A549 (cell line): ENCODE measurements at regions not wholly inside any gene's neighbourhood (a gene's known extent, or its start where the extent isn't known, plus 50 kb on each side); places are given as distances from the start of the nearest gene placed in this dataset.

Source experiments
- ATAC-seq, 2 experiments: fragments of 200-7000 bp in 1 of 2; fragments of >200 bp in 1 of 2; cut with Nextera tagmentation in 1 of 2; cut with Tn5 transposase in 1 of 2; 3 replicates each; pipeline versions ENCODE4 v1.8.0 to v1.9.1; 2018 to 2020; ENCODE audit warnings: mild to moderate bottlenecking in 1 of 2, moderate library complexity in 1 of 2
- CTCF ChIA-PET: fragments of 300-600 bp; sonication (Branson Sonifier 250); formaldehyde crosslinking; extraction: SDS; loops from one replicate; lab custom pipeline; 2021; ENCODE audit warnings: antibody characterized with exemption, inconsistent platforms; lab: Yijun Ruan, JAX
- POLR2A ChIA-PET: fragments of 350-600 bp; formaldehyde crosslinking; extraction: SDS; loops from one replicate; lab custom pipeline; 2021; ENCODE audit warnings: antibody characterized with exemption, inconsistent platforms; lab: Yijun Ruan, JAX
- DNase-seq, 2 experiments: peaks; one replicate each; pipeline versions ENCODE4 v3.0.0 to v3.0.0-alpha.2; 2011 to 2016; ENCODE audit warnings: low read depth in 1 of 2, low spot score in 1 of 2
- FAIRE-seq: peaks from 2 replicates; lab custom pipeline; 2011; peaks lifted over from hg19 to GRCh38; lab: Jason Lieb, UNC
- H3K27ac ChIP-seq, 2 experiments: fragments of >200 bp; sonication (Bioruptor Twin); formaldehyde crosslinking; 3 replicates each; pipeline ENCODE4 v1.5.1; 2016 to 2017
- H3K4me1 ChIP-seq: fragments of >200 bp; sonication (Bioruptor Twin); formaldehyde crosslinking; 3 replicates; pipeline ENCODE4 v1.6.1; 2016
- H3K4me2 ChIP-seq: fragments of >200 bp; sonication (Bioruptor Twin); formaldehyde crosslinking; 3 replicates; pipeline ENCODE4 v1.6.1; 2016
- H3K4me3 ChIP-seq: fragments of >200 bp; sonication (Bioruptor Twin); formaldehyde crosslinking; 3 replicates; pipeline ENCODE4 v1.5.1; 2016
- H3K9me3 ChIP-seq: fragments of >200 bp; sonication (Bioruptor Twin); formaldehyde crosslinking; 3 replicates; pipeline ENCODE4 v1.6.1; 2016
- BHLHE40 ChIP-seq: IDR thresholded peaks from 2 replicates; pipeline ENCODE4 v1.6.1; 2012; ENCODE audit warnings: low read depth, low read length, inconsistent platforms
- CHD2 ChIP-seq: fragments of 150-350 bp; IDR thresholded peaks from 2 replicates; pipeline ENCODE4 v1.6.1; 2014; ENCODE audit warnings: low read length; ENCODE audit not compliant: partially characterized antibody
- CHD4 ChIP-seq: fragments of 200-600 bp; sonication (generic); IDR thresholded peaks from 2 replicates; pipeline ENCODE4 v1.6.1; 2016; ENCODE audit warnings: antibody characterized with exemption, mild to moderate bottlenecking, borderline replicate concordance
- ELK1 ChIP-seq: fragments of 150-350 bp; IDR thresholded peaks from 2 replicates; pipeline ENCODE4 v1.6.1; 2014; ENCODE audit warnings: low read depth, mild to moderate bottlenecking, low read length
- ESRRA ChIP-seq: fragments of 150-350 bp; IDR thresholded peaks from 2 replicates; pipeline ENCODE4 v1.6.1; 2014; ENCODE audit warnings: mild to moderate bottlenecking, low read length, borderline replicate concordance
- HDAC2 ChIP-seq: fragments of 200-600 bp; sonication (generic); IDR thresholded peaks from 2 replicates; pipeline ENCODE4 v1.6.1; 2016
- JUN ChIP-seq, 2 experiments: fragments of >200 bp; sonication (Bioruptor Twin); formaldehyde crosslinking; IDR thresholded peaks; 2 replicates in 1 of 2; 3 replicates in 1 of 2; pipeline ENCODE4 v1.6.1; 2016 to 2017
- JUNB ChIP-seq: fragments of >200 bp; sonication (Bioruptor Twin); formaldehyde crosslinking; IDR thresholded peaks from 2 replicates; pipeline ENCODE4 v1.6.1; 2016
- MYC ChIP-seq: IDR thresholded peaks from 2 replicates; pipeline ENCODE4 v1.6.1; 2012; ENCODE audit warnings: mild to moderate bottlenecking, inconsistent platforms, low read length, improper control_type of control experiment, borderline replicate concordance
- NFE2L2 ChIP-seq: fragments of 150-350 bp; conservative IDR thresholded peaks from 2 replicates; pipeline ENCODE4 v1.6.1; 2014; ENCODE audit warnings: low read length
- POLR2AphosphoS2 ChIP-seq: conservative IDR thresholded peaks from 2 replicates; pipeline ENCODE4 v1.6.1; 2012; ENCODE audit warnings: low read length, improper control_type of control experiment, inconsistent platforms
- RFX5 ChIP-seq: fragments of 450-650 bp; IDR thresholded peaks from 2 replicates; pipeline ENCODE4 v1.7.1; 2014; ENCODE audit warnings: antibody characterized with exemption, mild to moderate bottlenecking, moderate library complexity
- RNF2 ChIP-seq: fragments of 200-600 bp; sonication (generic); IDR thresholded peaks from 2 replicates; pipeline ENCODE4 v1.6.1; 2016; ENCODE audit warnings: low read depth, mild to moderate bottlenecking, antibody characterized with exemption, moderate library complexity, borderline replicate concordance
- SMC3 ChIP-seq: fragments of >200 bp; sonication (Bioruptor Twin); formaldehyde crosslinking; IDR thresholded peaks from 3 replicates; pipeline ENCODE4 v1.6.1; 2018; ENCODE audit warnings: inconsistent platforms
- TFCP2L1 ChIP-seq: fragments of 250-450 bp; sonication (Bioruptor Pico); IDR thresholded peaks from 2 replicates; pipeline ENCODE4 v1.5.0; 2021; ENCODE audit warnings: mild to moderate bottlenecking
- TP53 ChIP-seq: fragments of 250-450 bp; sonication (Bioruptor Pico); IDR thresholded peaks from 2 replicates; pipeline ENCODE4 v1.5.0; 2021; ENCODE audit warnings: mild to moderate bottlenecking, moderate library complexity
- ZC3H11A ChIP-seq: fragments of 450-650 bp; IDR thresholded peaks from 2 replicates; pipeline ENCODE4 v1.6.1; 2014; ENCODE audit warnings: antibody characterized with exemption, mild to moderate bottlenecking
- ZFP36 ChIP-seq: fragments of 450-650 bp; IDR thresholded peaks from 2 replicates; pipeline ENCODE4 v1.6.1; 2014; ENCODE audit warnings: borderline replicate concordance; ENCODE audit not compliant: partially characterized antibody
- ZNF302 ChIP-seq: fragments of 250-450 bp; sonication (Bioruptor Pico); IDR thresholded peaks from 2 replicates; pipeline ENCODE4 v1.9.0; 2021; ENCODE audit warnings: inconsistent platforms, mild to moderate bottlenecking, moderate library complexity
- WGBS: methylation state at CpG from one replicate; pipeline ENCODE4 v1.1.6; 2017; ENCODE audit errors: missing lambda C conversion rate; 5-methylcytosine and 5-hydroxymethylcytosine counted together
- TF ChIP-seq, protein P1 (sequence below): fragments of >200 bp; sonication (Bioruptor Twin); formaldehyde crosslinking; IDR thresholded peaks from 3 replicates; pipeline ENCODE4 v1.5.1; 2016

DNA sequence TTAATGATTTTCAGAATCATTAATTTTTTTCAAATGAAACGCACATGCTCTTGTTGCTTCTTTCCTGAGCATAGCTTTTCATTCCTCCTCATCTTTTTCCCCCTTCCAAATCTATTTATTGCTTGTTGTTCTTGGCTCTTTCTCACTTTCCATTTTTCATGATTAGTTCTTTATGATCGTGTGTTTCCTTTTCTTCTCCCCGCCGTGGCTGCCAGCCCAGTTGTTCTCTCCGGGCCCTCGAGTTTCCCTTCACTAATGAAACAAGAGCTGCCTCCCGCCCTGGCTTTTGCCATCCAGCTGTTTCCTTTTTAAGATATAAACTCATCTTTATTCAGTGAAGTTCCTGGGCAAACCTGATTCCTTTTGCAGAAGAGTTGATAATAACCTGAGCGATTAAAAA lies 170.2 kb upstream of the NR2F2 start:
- Histone ChIP-seq H3K9me3 (no peaks in the 10 kb centered on the region), H3K4me2 (no peak overlapping the region), H3K27ac (no peak overlapping the region), H3K4me3 (no peak overlapping the region), H3K4me1 (0 out of 3 replicates have a peak, but pooled peaks cover 4% of the 10 kb centered on the region)
- no peak for FAIRE-seq
- ChIA-PET POLR2A (no interaction called here), CTCF (no interaction called here)
- WGBS, result 83% methylated on average over 7 of the region's 8 CpGs
- no peak for DNase-seq
- TF ChIP-seq ELK1, result no peak
- TF ChIP-seq MYC, result no peak
- TF ChIP-seq NFE2L2, result no peak
- no peak for TF ChIP-seq TP53 (CRISPR knock-in tag)
- TF ChIP-seq POLR2AphosphoS2, result no peak
- no peak for TF ChIP-seq CHD4
- TF ChIP-seq, protein P1, sequence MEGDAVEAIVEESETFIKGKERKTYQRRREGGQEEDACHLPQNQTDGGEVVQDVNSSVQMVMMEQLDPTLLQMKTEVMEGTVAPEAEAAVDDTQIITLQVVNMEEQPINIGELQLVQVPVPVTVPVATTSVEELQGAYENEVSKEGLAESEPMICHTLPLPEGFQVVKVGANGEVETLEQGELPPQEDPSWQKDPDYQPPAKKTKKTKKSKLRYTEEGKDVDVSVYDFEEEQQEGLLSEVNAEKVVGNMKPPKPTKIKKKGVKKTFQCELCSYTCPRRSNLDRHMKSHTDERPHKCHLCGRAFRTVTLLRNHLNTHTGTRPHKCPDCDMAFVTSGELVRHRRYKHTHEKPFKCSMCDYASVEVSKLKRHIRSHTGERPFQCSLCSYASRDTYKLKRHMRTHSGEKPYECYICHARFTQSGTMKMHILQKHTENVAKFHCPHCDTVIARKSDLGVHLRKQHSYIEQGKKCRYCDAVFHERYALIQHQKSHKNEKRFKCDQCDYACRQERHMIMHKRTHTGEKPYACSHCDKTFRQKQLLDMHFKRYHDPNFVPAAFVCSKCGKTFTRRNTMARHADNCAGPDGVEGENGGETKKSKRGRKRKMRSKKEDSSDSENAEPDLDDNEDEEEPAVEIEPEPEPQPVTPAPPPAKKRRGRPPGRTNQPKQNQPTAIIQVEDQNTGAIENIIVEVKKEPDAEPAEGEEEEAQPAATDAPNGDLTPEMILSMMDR, result no peak
- no peak for TF ChIP-seq TFCP2L1 (CRISPR knock-in tag)
- TF ChIP-seq RFX5, result no peak
- TF ChIP-seq ZFP36, result no peak
- TF ChIP-seq JUNB, result no peak
- TF ChIP-seq JUN (IDR thresholded peaks at IDR 0.05), result no peak
- no peak for TF ChIP-seq CHD2
- no peak for ATAC-seq

- no peak overlapping the region for H3K27ac ChIP-seq
- CTCF ChIA-PET, result no interaction called here
- FAIRE-seq (no peak), ATAC-seq (no peak), DNase-seq (no peak)
- H3K9me3 ChIP-seq, result no peaks in the 10 kb centered on the region
- H3K4me2 ChIP-seq, result no peak overlapping the region
- H3K4me1 ChIP-seq, result 0 out of 3 replicates have a peak, but pooled peaks cover 4% of the 10 kb centered on the region
- no peak overlapping the region for H3K4me3 ChIP-seq
- POLR2A ChIA-PET, result no interaction called here
- no peak for TF ChIP-seq HDAC2
- TF ChIP-seq ZNF302 (CRISPR knock-in tag), result no peak
- TF ChIP-seq RNF2, result no peak
- 48% methylated on average over 1 of the region's 1 CpG for WGBS
Observed at GRCh38 chr15:96160800-96161199, 169.7 kb upstream of the NR2F2 start.

DNA sequence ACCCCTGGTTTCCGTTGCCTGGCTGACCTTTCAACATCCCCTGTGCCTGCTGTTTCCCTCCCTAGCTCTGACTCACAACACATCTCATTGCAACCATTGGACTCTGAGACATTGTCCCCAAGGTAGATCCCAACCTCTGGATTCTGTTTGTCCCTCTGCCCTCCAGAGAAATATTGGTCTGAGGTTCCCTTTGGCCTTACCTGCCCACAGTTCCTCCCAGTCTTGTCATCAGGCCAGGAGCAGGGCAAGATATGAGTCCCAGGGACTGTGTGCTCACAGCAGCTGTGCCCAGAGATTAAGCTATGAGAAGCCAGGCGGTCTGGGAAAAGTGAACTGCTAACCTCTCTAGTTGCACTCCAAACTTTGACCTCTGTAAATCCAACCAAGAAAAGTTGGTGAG lies 168.2 kb upstream of the NR2F2 start:
- Histone ChIP-seq H3K4me1 (0 out of 3 replicates have a peak, but pooled peaks cover 4% of the 10 kb centered on the region), H3K4me2 (no peak overlapping the region), H3K9me3 (no peaks in the 10 kb centered on the region), H3K4me3 (no peak overlapping the region), H3K27ac (no peak overlapping the region)
- POLR2A ChIA-PET, result no interaction called here
- FAIRE-seq, result no peak
- no peak for ATAC-seq
- CTCF ChIA-PET, result no interaction called here
- WGBS, result 48% methylated on average over 2 of the region's 2 CpGs
- no peak for TF ChIP-seq ZC3H11A
- TF ChIP-seq POLR2AphosphoS2, result no peak
- no peak for TF ChIP-seq ESRRA
- no peak for TF ChIP-seq BHLHE40
- no peak for TF ChIP-seq MYC
- TF ChIP-seq SMC3, result no peak
- no peak for TF ChIP-seq HDAC2
- no peak for DNase-seq
